Astrocyte (in vitro differentiated cells and primary cell): ENCODE measurements at regions not wholly inside any gene's neighbourhood (a gene's known extent, or its start where the extent isn't known, plus 50 kb on each side); places are given as distances from the start of the nearest gene placed in this dataset.

Experiments
- DNase-seq: peaks from one replicate; pipeline ENCODE4 v3.0.0-alpha.2; 2010; ENCODE audit warnings: low read depth
- FAIRE-seq: peaks from 2 replicates; lab custom pipeline; 2011; peaks lifted over from hg19 to GRCh38; lab: Jason Lieb, UNC
- H2AFZ ChIP-seq: 2 replicates; pipeline ENCODE4 v1.6.0; 2012; ENCODE audit warnings: low read depth, low read length, inconsistent platforms
- H3K27ac ChIP-seq: 2 replicates; pipeline ENCODE4 v1.5.1; 2011; ENCODE audit warnings: low read depth, low read length, inconsistent platforms
- H3K27me3 ChIP-seq: 2 replicates; pipeline ENCODE4 v1.6.0; 2011; ENCODE audit warnings: low read length, inconsistent platforms; ENCODE audit not compliant: insufficient read depth
- H3K36me3 ChIP-seq: 2 replicates; pipeline ENCODE4 v1.5.1; 2011; ENCODE audit warnings: low read length, inconsistent platforms; ENCODE audit not compliant: insufficient read depth
- H3K4me1 ChIP-seq: 2 replicates; pipeline ENCODE4 v1.5.1; 2011; ENCODE audit warnings: low read length, inconsistent platforms; ENCODE audit not compliant: insufficient read depth
- H3K4me2 ChIP-seq: 2 replicates; pipeline ENCODE4 v1.6.0; 2012; ENCODE audit warnings: low read length, inconsistent platforms
- H3K4me3 ChIP-seq: 2 replicates; pipeline ENCODE4 v1.5.1; 2011; ENCODE audit warnings: low read depth, mild to moderate bottlenecking, low read length, inconsistent platforms; ENCODE audit not compliant: insufficient read depth
- H3K79me2 ChIP-seq: 2 replicates; pipeline ENCODE4 v1.6.0; 2012; ENCODE audit warnings: mild to moderate bottlenecking, low read length, inconsistent platforms; ENCODE audit not compliant: insufficient read depth
- H3K9ac ChIP-seq: 2 replicates; pipeline ENCODE4 v1.6.0; 2012; ENCODE audit warnings: mild to moderate bottlenecking, low read length, inconsistent platforms
- H3K9me3 ChIP-seq: 2 replicates; pipeline ENCODE4 v1.5.1; 2012; ENCODE audit warnings: low read depth, mild to moderate bottlenecking, low read length, inconsistent platforms; ENCODE audit not compliant: insufficient read depth
- H4K20me1 ChIP-seq: 2 replicates; pipeline ENCODE4 v1.6.0; 2012; ENCODE audit warnings: low read length, inconsistent platforms; ENCODE audit not compliant: insufficient read depth
- H3K27ac Mint-ChIP-seq: one replicate; pipeline ENCODE4 v1.8.0; 2021; ENCODE audit warnings: mild to moderate bottlenecking, mixed read lengths; ENCODE audit not compliant: unreplicated experiment
- H3K27me3 Mint-ChIP-seq: one replicate; pipeline ENCODE4 v1.8.0; 2021; ENCODE audit warnings: low read depth, mixed read lengths; ENCODE audit not compliant: unreplicated experiment
- H3K36me3 Mint-ChIP-seq: one replicate; pipeline ENCODE4 v1.8.0; 2021; ENCODE audit warnings: low read depth, mixed read lengths; ENCODE audit not compliant: unreplicated experiment
- H3K4me1 Mint-ChIP-seq: one replicate; pipeline ENCODE4 v1.8.0; 2021; ENCODE audit warnings: low read depth, mixed read lengths; ENCODE audit not compliant: unreplicated experiment
- H3K4me3 Mint-ChIP-seq: one replicate; pipeline ENCODE4 v1.8.0; 2021; ENCODE audit warnings: mild to moderate bottlenecking, moderate library complexity, mixed read lengths; ENCODE audit not compliant: unreplicated experiment
- H3K9me3 Mint-ChIP-seq: one replicate; pipeline ENCODE4 v1.8.0; 2021; ENCODE audit warnings: mild to moderate bottlenecking, mixed read lengths; ENCODE audit not compliant: unreplicated experiment
- CTCF ChIP-seq: IDR thresholded peaks from 2 replicates; pipeline ENCODE4 v1.5.1; 2011; ENCODE audit warnings: low read depth, mild to moderate bottlenecking, inconsistent platforms, low read length, moderate library complexity; ENCODE audit not compliant: insufficient read depth
- EZH2 ChIP-seq: IDR thresholded peaks from 2 replicates; pipeline ENCODE4 v1.6.1; 2012; ENCODE audit warnings: mild to moderate bottlenecking, low read length, inconsistent platforms; ENCODE audit not compliant: insufficient read depth

GRCh38 chr4:26162101-26162500, 158.7 kb upstream of the RBPJ start:
- no peak for FAIRE-seq
- no peak overlapping the region for H3K27ac ChIP-seq
- peaks cover 7% of the 10 kb centered on the region for H3K4me1 Mint-ChIP-seq
- TF ChIP-seq CTCF (no peak), EZH2 (no peak)
- H3K4me1 ChIP-seq, result no peaks in the 10 kb centered on the region
- H3K4me3 ChIP-seq, result no peak overlapping the region
- H3K9me3 ChIP-seq, result no peaks in the 10 kb centered on the region
- H3K27me3 Mint-ChIP-seq, result no peaks in the 10 kb centered on the region
- peaks cover 5% of the 10 kb centered on the region for H3K9me3 Mint-ChIP-seq
- H3K79me2 ChIP-seq, result no peaks in the 10 kb centered on the region
- no peak overlapping the region for H3K27ac Mint-ChIP-seq
- H3K4me2 ChIP-seq, result no peak overlapping the region
- DNase-seq, result no peak
- no peaks in the 10 kb centered on the region for H3K27me3 ChIP-seq
- H3K36me3 ChIP-seq, result no peaks in the 10 kb centered on the region
- H3K4me3 Mint-ChIP-seq, result no peak overlapping the region
- no peaks in the 10 kb centered on the region for H3K36me3 Mint-ChIP-seq
- no peak overlapping the region for H3K9ac ChIP-seq
- no peak overlapping the region for H2AFZ ChIP-seq
- no peaks in the 10 kb centered on the region for H4K20me1 ChIP-seq

GRCh38 chr4:26163425-26164362, 157.1 kb upstream of the RBPJ start:
- FAIRE-seq (no peak), DNase-seq (no peak)
- H3K9me3 Mint-ChIP-seq, result peaks cover 5% of the 10 kb centered on the region
- Histone ChIP-seq H4K20me1 (no peaks in the 10 kb centered on the region), H3K27ac (no peak overlapping the region), H3K9ac (no peak overlapping the region), H3K9me3 (no peaks in the 10 kb centered on the region), H3K4me1 (no peaks in the 10 kb centered on the region), H2AFZ (no peak overlapping the region), H3K4me2 (no peak overlapping the region), H3K79me2 (no peaks in the 10 kb centered on the region), H3K27me3 (no peaks in the 10 kb centered on the region), H3K36me3 (no peaks in the 10 kb centered on the region), H3K4me3 (no peak overlapping the region)
- no peak overlapping the region for H3K27ac Mint-ChIP-seq
- no peak for TF ChIP-seq EZH2
- no peak for TF ChIP-seq CTCF
- peaks cover 4% of the 10 kb centered on the region for H3K4me1 Mint-ChIP-seq
- H3K36me3 Mint-ChIP-seq, result no peaks in the 10 kb centered on the region
- H3K4me3 Mint-ChIP-seq, result no peak overlapping the region
- no peaks in the 10 kb centered on the region for H3K27me3 Mint-ChIP-seq

GRCh38 chr4:26171501-26171900, 149.3 kb upstream of the RBPJ start:
- TF ChIP-seq CTCF, result no peak
- TF ChIP-seq EZH2, result no peak
- no peaks in the 10 kb centered on the region for H3K9me3 ChIP-seq
- no peaks in the 10 kb centered on the region for H3K36me3 ChIP-seq
- H3K9me3 Mint-ChIP-seq, result peaks cover 1% of the 10 kb centered on the region
- peak overlapping the region; percentile 59 for H3K4me2 ChIP-seq
- no peak overlapping the region for H3K4me3 ChIP-seq
- H3K4me1 Mint-ChIP-seq, result peaks cover 14% of the 10 kb centered on the region
- FAIRE-seq (no peak), DNase-seq (no peak)
- no peak overlapping the region for H3K4me3 Mint-ChIP-seq
- H2AFZ ChIP-seq, result peak overlapping the region; percentile 51
- peak overlapping the region; percentile 79 for H3K27ac Mint-ChIP-seq
- H3K9ac ChIP-seq, result peak overlapping the region; percentile 22
- H3K4me1 ChIP-seq, result peaks cover 20% of the 10 kb centered on the region
- H4K20me1 ChIP-seq, result no peaks in the 10 kb centered on the region
- peaks cover 5% of the 10 kb centered on the region for H3K36me3 Mint-ChIP-seq
- no peaks in the 10 kb centered on the region for H3K79me2 ChIP-seq
- H3K27me3 ChIP-seq, result no peaks in the 10 kb centered on the region
- no peaks in the 10 kb centered on the region for H3K27me3 Mint-ChIP-seq
- H3K27ac ChIP-seq, result peak overlapping the region; percentile 19
